GM23338 (cell line): ENCODE measurements at regions not wholly inside any gene's neighbourhood (a gene's known extent, or its start where the extent isn't known, plus 50 kb on each side); places are given as distances from the start of the nearest gene placed in this dataset.
A peak's percentile ranks its signal among the peaks of the same experiment; 100 is the strongest.

Experiments
- ATAC-seq: fragments of 200-7000 bp; cut with Tn5 transposase; 3 replicates; pipeline ENCODE4 v1.9.1; 2020
- DNase-seq: peaks from one replicate; pipeline ENCODE4 v3.0.0-alpha.2; 2015; ENCODE audit warnings: low spot score
- H2AFZ ChIP-seq: fragments of 200-600 bp; sonication (generic); 2 replicates; pipeline ENCODE4 v1.8.0; 2016; ENCODE audit warnings: antibody characterized with exemption, mild to moderate bottlenecking, moderate library complexity
- H3F3A ChIP-seq: fragments of 200-600 bp; sonication (generic); replicated peaks from 2 replicates; pipeline ENCODE4 v1.8.0; 2017; ENCODE audit warnings: antibody characterized with exemption, mixed run types, low read depth
- H3K27ac ChIP-seq: fragments of 200-600 bp; sonication (generic); 2 replicates; pipeline ENCODE4 v1.6.1; 2016; ENCODE audit warnings: low read depth
- H3K27me3 ChIP-seq: fragments of 200-600 bp; sonication (generic); 2 replicates; pipeline ENCODE4 v1.8.0; 2016; ENCODE audit warnings: mild to moderate bottlenecking, mixed run types, moderate library complexity; ENCODE audit not compliant: insufficient read depth
- H3K36me3 ChIP-seq: fragments of 200-600 bp; sonication (generic); 2 replicates; pipeline ENCODE4 v1.8.0; 2016; ENCODE audit warnings: mild to moderate bottlenecking; ENCODE audit not compliant: insufficient read depth
- H3K4me1 ChIP-seq: fragments of 200-600 bp; sonication (generic); 2 replicates; pipeline ENCODE4 v1.8.0; 2016; ENCODE audit warnings: mild to moderate bottlenecking, moderate library complexity; ENCODE audit not compliant: insufficient read depth
- H3K4me2 ChIP-seq: fragments of 200-600 bp; sonication (generic); 2 replicates; pipeline ENCODE4 v1.7.1; 2017; ENCODE audit warnings: mixed run types
- H3K4me3 ChIP-seq: fragments of 200-600 bp; sonication (generic); 2 replicates; pipeline ENCODE4 v1.6.1; 2016; ENCODE audit warnings: mixed run types
- H3K79me2 ChIP-seq: fragments of 200-600 bp; sonication (generic); replicated peaks from 2 replicates; pipeline ENCODE4 v1.8.0; 2017; ENCODE audit warnings: mild to moderate bottlenecking; ENCODE audit not compliant: insufficient read depth
- H3K9me2 ChIP-seq: fragments of 200-600 bp; sonication (generic); 2 replicates; pipeline ENCODE4 v1.8.0; 2017; ENCODE audit not compliant: insufficient read depth
- H4K20me1 ChIP-seq: fragments of 200-600 bp; sonication (generic); replicated peaks from 2 replicates; pipeline ENCODE4 v1.8.0; 2017; ENCODE audit warnings: mild to moderate bottlenecking; ENCODE audit not compliant: insufficient read depth
- H3K27ac Mint-ChIP-seq: 2 replicates; pipeline ENCODE4 v1.8.0; 2020; ENCODE audit warnings: inconsistent platforms, mild to moderate bottlenecking, moderate library complexity, mixed read lengths
- H3K27me3 Mint-ChIP-seq: 3 replicates; pipeline ENCODE4 v1.8.0; 2022; ENCODE audit warnings: low read depth, mild to moderate bottlenecking, moderate library complexity, mixed read lengths, inconsistent platforms; ENCODE audit not compliant: insufficient read depth, poor library complexity
- H3K36me3 Mint-ChIP-seq: 3 replicates; pipeline ENCODE4 v1.8.0; 2021; ENCODE audit warnings: low read depth, mild to moderate bottlenecking, inconsistent platforms, moderate library complexity, mixed read lengths
- H3K4me1 Mint-ChIP-seq: 3 replicates; pipeline ENCODE4 v1.8.0; 2020; ENCODE audit warnings: mild to moderate bottlenecking, inconsistent platforms, mixed read lengths
- H3K4me3 Mint-ChIP-seq: 3 replicates; pipeline ENCODE4 v1.8.0; 2021; ENCODE audit warnings: moderate library complexity, mild to moderate bottlenecking, inconsistent platforms, mixed read lengths
- H3K9me3 Mint-ChIP-seq: 3 replicates; pipeline ENCODE4 v1.8.0; 2020; ENCODE audit warnings: moderate library complexity, mild to moderate bottlenecking, inconsistent platforms, mixed read lengths
- CREB1 ChIP-seq: fragments of 250-450 bp; sonication (Bioruptor Pico); IDR thresholded peaks from 2 replicates; pipeline ENCODE4 v1.5.0; 2020; ENCODE audit warnings: low read depth, mild to moderate bottlenecking, moderate library complexity
- CTCF ChIP-seq, 2 experiments: fragments of 200-600 bp in 1 of 2; sonication (generic) in 1 of 2; conservative IDR thresholded peaks; 2 replicates each; pipeline versions ENCODE4 v1.5.1 to v1.6.1; 2016 to 2017; ENCODE audit warnings: antibody characterized with exemption in 2 of 2, low read depth in 2 of 2, mild to moderate bottlenecking in 2 of 2, moderate library complexity in 1 of 2
- EZH2 ChIP-seq: fragments of 200-600 bp; sonication (generic); IDR thresholded peaks from one replicate; pipeline ENCODE4 v1.8.0; 2017; ENCODE audit warnings: antibody characterized with exemption, mild to moderate bottlenecking, low read depth; ENCODE audit not compliant: unreplicated experiment
- EZH2phosphoT487 ChIP-seq: fragments of 200-600 bp; sonication (generic); IDR thresholded peaks from one replicate; pipeline ENCODE4 v1.8.1; 2018; ENCODE audit warnings: antibody characterized with exemption; ENCODE audit not compliant: unreplicated experiment
- JUNB ChIP-seq: IDR thresholded peaks from one replicate; pipeline ENCODE4 v1.6.1; 2016; ENCODE audit warnings: antibody characterized with exemption; ENCODE audit not compliant: unreplicated experiment
- NANOG ChIP-seq: IDR thresholded peaks from 2 replicates; pipeline ENCODE4 v1.6.1; 2016; ENCODE audit warnings: antibody characterized with exemption, borderline replicate concordance
- POLR2AphosphoS5 ChIP-seq: IDR thresholded peaks from 2 replicates; pipeline ENCODE4 v1.6.1; 2016; ENCODE audit warnings: antibody characterized with exemption, low read depth
- REST ChIP-seq: IDR thresholded peaks from one replicate; pipeline ENCODE4 v1.6.1; 2018; ENCODE audit warnings: antibody characterized with exemption; ENCODE audit not compliant: unreplicated experiment
- STAT1 ChIP-seq: IDR thresholded peaks from one replicate; pipeline ENCODE4 v1.6.1; 2016; ENCODE audit warnings: antibody characterized with exemption; ENCODE audit not compliant: unreplicated experiment
- ZNF114 ChIP-seq: fragments of 250-450 bp; sonication (Bioruptor Pico); IDR thresholded peaks from 2 replicates; pipeline ENCODE4 v1.5.0; 2020; ENCODE audit warnings: mild to moderate bottlenecking, moderate library complexity
- ZNF331 ChIP-seq: fragments of 250-450 bp; sonication (Bioruptor Pico); IDR thresholded peaks from 2 replicates; pipeline ENCODE4 v1.5.0; 2020; ENCODE audit warnings: low read depth, mild to moderate bottlenecking, moderate library complexity
- ZNF462 ChIP-seq: fragments of 250-450 bp; sonication (Bioruptor Pico); IDR thresholded peaks from 2 replicates; pipeline ENCODE4 v1.5.0; 2020; ENCODE audit warnings: mild to moderate bottlenecking, moderate library complexity
- TF ChIP-seq, protein P1 (sequence below): IDR thresholded peaks from 2 replicates; pipeline ENCODE4 v1.6.1; 2016; ENCODE audit warnings: antibody characterized with exemption

- Histone ChIP-seq H3K27me3 (no peaks in the 10 kb centered on the region), H3K4me2 (no peak overlapping the region), H3K27ac (no peak overlapping the region), H3K79me2 (no peaks in the 10 kb centered on the region), H2AFZ (peak overlapping the region; percentile 59; the same call in 1 of the 2 replicates), H3K9me2 (peaks cover 2% of the 10 kb centered on the region; the same call in 1 of the 2 replicates), H4K20me1 (no peaks in the 10 kb centered on the region), H3K36me3 (no peaks in the 10 kb centered on the region), H3K4me1 (0 out of 2 replicates have a peak, but pooled peaks cover 7% of the 10 kb centered on the region), H3K4me3 (no peak overlapping the region), H3F3A (no peaks in the 10 kb centered on the region)
- H3K27ac Mint-ChIP-seq: no peak overlapping the region
- H3K4me1 Mint-ChIP-seq: peaks cover 22% of the 10 kb centered on the region
- peaks cover 5% of the 10 kb centered on the region for H3K36me3 Mint-ChIP-seq
- no peak for ATAC-seq
- no peaks in the 10 kb centered on the region for H3K9me3 Mint-ChIP-seq
- no peak overlapping the region for H3K4me3 Mint-ChIP-seq
- no peak for TF ChIP-seq JUNB
- no peak for TF ChIP-seq ZNF331
- no peak for TF ChIP-seq ZNF114
- TF ChIP-seq, protein P1, sequence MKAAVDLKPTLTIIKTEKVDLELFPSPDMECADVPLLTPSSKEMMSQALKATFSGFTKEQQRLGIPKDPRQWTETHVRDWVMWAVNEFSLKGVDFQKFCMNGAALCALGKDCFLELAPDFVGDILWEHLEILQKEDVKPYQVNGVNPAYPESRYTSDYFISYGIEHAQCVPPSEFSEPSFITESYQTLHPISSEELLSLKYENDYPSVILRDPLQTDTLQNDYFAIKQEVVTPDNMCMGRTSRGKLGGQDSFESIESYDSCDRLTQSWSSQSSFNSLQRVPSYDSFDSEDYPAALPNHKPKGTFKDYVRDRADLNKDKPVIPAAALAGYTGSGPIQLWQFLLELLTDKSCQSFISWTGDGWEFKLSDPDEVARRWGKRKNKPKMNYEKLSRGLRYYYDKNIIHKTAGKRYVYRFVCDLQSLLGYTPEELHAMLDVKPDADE: no peak
- no peak for TF ChIP-seq EZH2phosphoT487
- TF ChIP-seq STAT1: no peak
- TF ChIP-seq CTCF (conservative IDR thresholded peaks at IDR 0.05; ENCODE audit: low read depth in 2 of 2): no peak
- TF ChIP-seq POLR2AphosphoS5: no peak
- TF ChIP-seq ZNF462 (CRISPR knock-in tag): no peak
- TF ChIP-seq NANOG: no peak
- no peak for TF ChIP-seq REST
- TF ChIP-seq CREB1: no peak
- TF ChIP-seq EZH2: no peak
- DNase-seq: no peak
- H3K27me3 Mint-ChIP-seq: peaks cover 18% of the 10 kb centered on the region
Observed at GRCh38 chr10:128623776-128624175, 497.6 kb upstream of the MKI67 start.
